Activated effector memory CD4-positive, alpha-beta T cell treated with Interleukin-2 at 50 U/mL for 16 hours (primary cell): ENCODE measurements at regions not wholly inside any gene's neighbourhood (a gene's known extent, or its start where the extent isn't known, plus 50 kb on each side); places are given as distances from the start of the nearest gene placed in this dataset.
"Not testable (repeated sequence)": the region's sequence is repeated elsewhere in the genome, so short reads cannot be mapped to it uniquely, and the experiment has no call there.

Experiments used
- DNase-seq: peaks from one replicate; pipeline ENCODE4 v3.0.0-alpha.2; 2020

- DNase-seq: no peak
Measured at GRCh38 chr3:110016235-110016815, 679.0 kb upstream of the DPPA4 start.

GRCh38 chr3:110017304-110017703 lies 680.0 kb upstream of the DPPA4 start:
- DNase-seq: no peak

GRCh38 chr3:110021659-110022058 lies 684.3 kb upstream of the DPPA4 start:
- no peak for DNase-seq

GRCh38 chr3:110023022-110023421 lies 685.7 kb upstream of the DPPA4 start:
- DNase-seq: not testable (repeated sequence)

GRCh38 chr3:110026421-110026820 lies 689.1 kb upstream of the DPPA4 start:
- DNase-seq: no peak

GRCh38 chr3:110027446-110028080 lies 690.2 kb upstream of the DPPA4 start:
- DNase-seq: no peak

GRCh38 chr3:110031975-110032374 lies 694.6 kb upstream of the DPPA4 start:
- no peak for DNase-seq

- no peak for DNase-seq
Measured at GRCh38 chr3:110059431-110059830, 722.1 kb upstream of the DPPA4 start.

- no peak for DNase-seq
Measured at GRCh38 chr3:110062716-110063115, 725.4 kb upstream of the DPPA4 start.

- DNase-seq: no peak
Measured at GRCh38 chr3:110063178-110063577, 725.8 kb upstream of the DPPA4 start.

GRCh38 chr3:110066206-110066605 lies 728.9 kb upstream of the DPPA4 start:
- DNase-seq: no peak

GRCh38 chr3:110067527-110067926 lies 730.2 kb upstream of the DPPA4 start:
- DNase-seq: no peak

- DNase-seq: no peak
Measured at GRCh38 chr3:110069761-110070160, 732.4 kb upstream of the DPPA4 start.

- DNase-seq: no peak
Measured at GRCh38 chr3:110070161-110070916, 733.0 kb upstream of the DPPA4 start.

- no peak for DNase-seq
Measured at GRCh38 chr3:110074095-110074494, 736.7 kb upstream of the DPPA4 start.

GRCh38 chr3:110077093-110077492 lies 739.7 kb upstream of the DPPA4 start:
- no peak for DNase-seq

- DNase-seq: no peak
Measured at GRCh38 chr3:110093411-110093810, 756.1 kb upstream of the DPPA4 start.

GRCh38 chr3:110093812-110094401 lies 756.6 kb upstream of the DPPA4 start:
- DNase-seq: no peak

- DNase-seq: no peak
Measured at GRCh38 chr3:110099711-110100110, 762.4 kb upstream of the DPPA4 start.

- DNase-seq: no peak
Measured at GRCh38 chr3:110101361-110101760, 764.0 kb upstream of the DPPA4 start.

GRCh38 chr3:110106805-110107204 lies 769.5 kb upstream of the DPPA4 start:
- no peak for DNase-seq

GRCh38 chr3:110123946-110124345 lies 786.6 kb upstream of the DPPA4 start:
- DNase-seq: no peak

- no peak for DNase-seq
Measured at GRCh38 chr3:110126065-110126464, 788.7 kb upstream of the DPPA4 start.

- DNase-seq: no peak
Measured at GRCh38 chr3:110133971-110134370, 796.6 kb upstream of the DPPA4 start.
